Activated naive CD4-positive, alpha-beta T cell treated with anti-CD3 and anti-CD28 coated beads, Interleukin-2, amount 50 U/mL, for 24 hours (primary cell): ENCODE measurements at regions not wholly inside any gene's neighbourhood (a gene's known extent, or its start where the extent isn't known, plus 50 kb on each side); places are given as distances from the start of the nearest gene placed in this dataset.
"Not testable (repeated sequence)": the region's sequence is repeated elsewhere in the genome, so short reads cannot be mapped to it uniquely, and the experiment has no call there.

Experiments
- H3K27ac Mint-ChIP-seq: one replicate; pipeline ENCODE4 v1.8.0; 2021; ENCODE audit warnings: mild to moderate bottlenecking, mixed read lengths
- H3K27me3 Mint-ChIP-seq: one replicate; pipeline ENCODE4 v1.8.0; 2021; ENCODE audit warnings: mixed read lengths
- H3K36me3 Mint-ChIP-seq: one replicate; pipeline ENCODE4 v1.8.0; 2021; ENCODE audit warnings: mixed read lengths
- H3K4me1 Mint-ChIP-seq: one replicate; pipeline ENCODE4 v1.8.0; 2021; ENCODE audit warnings: mixed read lengths
- H3K4me3 Mint-ChIP-seq: one replicate; pipeline ENCODE4 v1.8.0; 2021; ENCODE audit warnings: mild to moderate bottlenecking, mixed read lengths
- H3K9me3 Mint-ChIP-seq: one replicate; pipeline ENCODE4 v1.8.0; 2021; ENCODE audit warnings: mixed read lengths

DNA sequence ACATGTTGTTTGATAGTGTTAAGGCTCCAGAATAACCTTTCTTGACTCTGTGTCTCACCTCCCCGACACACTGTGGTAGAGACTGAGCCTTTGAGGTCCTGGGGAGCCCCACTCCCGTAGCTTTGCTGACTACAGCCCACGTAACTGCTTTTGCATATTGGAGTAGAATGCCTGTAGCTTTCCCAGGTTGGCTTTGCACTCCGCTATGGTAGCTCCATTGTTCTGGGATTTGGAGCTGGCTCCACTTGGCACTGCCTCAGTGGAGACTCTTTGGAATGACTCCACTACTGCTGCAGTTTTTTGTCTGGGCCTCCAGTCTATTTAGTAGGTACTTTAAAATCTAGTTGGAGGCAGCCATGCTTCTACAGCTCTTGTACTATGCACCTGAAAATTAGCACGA, 56.2 kb upstream of the ANXA1 start:
- Mint-ChIP-seq H3K4me3 (no peak overlapping the region), H3K9me3 (no peaks in the 10 kb centered on the region), H3K4me1 (peaks cover 5% of the 10 kb centered on the region), H3K27me3 (no peaks in the 10 kb centered on the region), H3K27ac (no peak overlapping the region), H3K36me3 (no peaks in the 10 kb centered on the region)

DNA sequence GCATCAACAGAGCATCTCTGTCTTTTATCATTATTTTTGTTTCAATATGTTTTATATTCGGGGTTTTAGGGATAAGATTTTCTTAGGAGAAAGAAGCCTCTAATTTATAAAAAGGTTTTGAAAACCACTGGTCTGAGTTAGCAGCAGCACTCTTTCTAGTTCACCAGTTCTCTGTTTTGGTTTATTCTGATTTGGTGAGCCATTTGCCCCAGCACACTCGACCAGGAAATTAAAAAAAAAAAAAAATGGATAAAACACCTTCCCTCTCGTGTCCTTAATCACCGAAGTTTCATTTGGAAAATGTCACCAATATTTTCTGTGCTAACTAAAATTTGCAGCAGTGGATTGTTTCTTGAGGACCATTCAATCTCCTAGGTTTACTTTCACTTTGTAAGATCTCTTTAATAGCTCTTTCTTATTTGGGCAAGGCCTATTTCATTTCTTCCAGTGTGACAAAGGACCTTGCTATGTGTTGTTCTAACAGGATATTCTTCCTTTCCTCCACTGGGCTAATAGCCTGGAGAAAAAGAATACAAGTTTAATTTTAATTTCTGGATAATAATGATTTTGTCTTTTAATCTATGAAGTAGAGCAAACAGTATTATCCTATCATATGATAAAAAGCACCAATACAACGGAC, 57.8 kb upstream of the ANXA1 start:
- Mint-ChIP-seq H3K36me3 (no peaks in the 10 kb centered on the region), H3K4me1 (peaks cover 5% of the 10 kb centered on the region), H3K9me3 (no peaks in the 10 kb centered on the region), H3K27ac (no peak overlapping the region), H3K27me3 (no peaks in the 10 kb centered on the region), H3K4me3 (peak overlapping the region; percentile 47)

DNA sequence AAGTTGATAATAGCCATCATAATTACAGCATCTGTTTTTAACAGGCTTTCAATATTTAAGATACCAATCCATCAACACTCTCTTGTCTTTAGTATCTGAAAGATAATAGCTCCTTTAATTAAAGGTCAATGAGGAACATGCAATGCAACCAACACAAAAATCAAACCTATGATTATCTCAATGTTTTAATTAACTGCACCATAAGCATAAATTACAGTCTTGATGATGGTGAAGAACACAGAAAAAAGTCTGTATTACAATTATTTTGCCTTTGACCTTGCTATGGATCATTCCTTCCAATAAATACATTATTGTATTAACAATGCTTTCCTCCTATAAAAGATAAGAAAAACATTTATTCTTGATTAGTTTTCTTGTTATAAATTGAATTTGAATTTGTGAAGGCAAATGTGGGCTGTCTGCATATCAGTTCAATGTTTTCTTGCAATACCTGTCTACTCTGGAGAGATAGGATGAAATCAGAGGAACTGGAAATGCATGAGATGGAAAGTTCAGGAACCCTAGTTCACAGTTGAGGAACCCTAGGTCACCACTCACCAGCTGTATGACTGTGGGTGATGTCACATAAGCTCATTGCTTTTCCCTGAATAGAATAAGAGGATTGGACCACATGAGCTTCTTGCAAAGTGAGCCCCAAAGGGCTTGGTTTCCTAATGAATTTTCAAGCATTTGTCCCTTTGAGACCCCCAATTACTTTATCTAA, 58.5 kb upstream of the ANXA1 start:
- Mint-ChIP-seq H3K27ac (no peak overlapping the region), H3K4me3 (no peak overlapping the region), H3K36me3 (no peaks in the 10 kb centered on the region), H3K27me3 (peaks cover under 1% of the 10 kb centered on the region), H3K9me3 (no peaks in the 10 kb centered on the region), H3K4me1 (peaks cover 5% of the 10 kb centered on the region)

DNA sequence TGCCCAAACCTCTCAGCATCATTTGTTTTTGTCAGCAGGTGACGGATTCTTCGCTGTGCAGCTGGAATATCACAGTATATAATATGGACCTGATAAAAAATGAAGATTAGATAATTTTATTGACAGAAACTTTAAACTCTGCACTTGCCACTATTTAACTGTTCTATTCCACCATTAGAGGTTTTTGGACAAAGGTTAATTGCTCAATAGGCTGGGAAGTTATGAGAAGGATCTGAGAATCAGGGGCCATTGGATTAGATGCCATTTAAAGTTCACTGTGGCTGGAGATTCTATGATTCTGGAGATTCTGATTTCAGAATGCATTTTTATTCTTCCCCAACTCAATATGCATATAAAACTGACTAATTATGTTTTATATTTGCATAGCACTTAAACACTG, 59.8 kb upstream of the ANXA1 start:
- peaks cover 1% of the 10 kb centered on the region for H3K27me3 Mint-ChIP-seq
- no peak overlapping the region for H3K27ac Mint-ChIP-seq
- H3K9me3 Mint-ChIP-seq = no peaks in the 10 kb centered on the region
- no peak overlapping the region for H3K4me3 Mint-ChIP-seq
- H3K36me3 Mint-ChIP-seq = no peaks in the 10 kb centered on the region
- peaks cover 5% of the 10 kb centered on the region for H3K4me1 Mint-ChIP-seq

DNA sequence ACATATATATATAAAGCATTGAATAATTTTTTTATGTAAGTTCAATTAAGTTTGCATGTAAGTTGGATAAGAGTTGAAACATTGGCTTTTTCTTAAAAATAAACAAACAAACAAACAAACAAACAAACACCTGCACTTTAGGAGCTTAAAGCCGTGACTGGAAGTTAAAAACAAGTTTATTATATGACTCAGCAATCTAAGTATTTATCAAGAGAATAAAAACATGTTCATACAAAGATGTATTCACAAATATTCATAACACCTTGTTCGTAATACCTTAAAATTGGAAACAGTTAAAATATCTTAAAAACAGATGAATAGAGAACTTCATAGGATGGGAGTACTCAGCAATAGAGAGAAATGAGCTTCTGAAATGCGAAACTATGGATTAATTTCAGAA, 61.5 kb upstream of the ANXA1 start:
- H3K27me3 Mint-ChIP-seq = peaks cover 1% of the 10 kb centered on the region
- H3K4me3 Mint-ChIP-seq = no peak overlapping the region
- no peak overlapping the region for H3K27ac Mint-ChIP-seq
- H3K36me3 Mint-ChIP-seq = no peaks in the 10 kb centered on the region
- H3K9me3 Mint-ChIP-seq = no peaks in the 10 kb centered on the region
- H3K4me1 Mint-ChIP-seq = peaks cover 5% of the 10 kb centered on the region

DNA sequence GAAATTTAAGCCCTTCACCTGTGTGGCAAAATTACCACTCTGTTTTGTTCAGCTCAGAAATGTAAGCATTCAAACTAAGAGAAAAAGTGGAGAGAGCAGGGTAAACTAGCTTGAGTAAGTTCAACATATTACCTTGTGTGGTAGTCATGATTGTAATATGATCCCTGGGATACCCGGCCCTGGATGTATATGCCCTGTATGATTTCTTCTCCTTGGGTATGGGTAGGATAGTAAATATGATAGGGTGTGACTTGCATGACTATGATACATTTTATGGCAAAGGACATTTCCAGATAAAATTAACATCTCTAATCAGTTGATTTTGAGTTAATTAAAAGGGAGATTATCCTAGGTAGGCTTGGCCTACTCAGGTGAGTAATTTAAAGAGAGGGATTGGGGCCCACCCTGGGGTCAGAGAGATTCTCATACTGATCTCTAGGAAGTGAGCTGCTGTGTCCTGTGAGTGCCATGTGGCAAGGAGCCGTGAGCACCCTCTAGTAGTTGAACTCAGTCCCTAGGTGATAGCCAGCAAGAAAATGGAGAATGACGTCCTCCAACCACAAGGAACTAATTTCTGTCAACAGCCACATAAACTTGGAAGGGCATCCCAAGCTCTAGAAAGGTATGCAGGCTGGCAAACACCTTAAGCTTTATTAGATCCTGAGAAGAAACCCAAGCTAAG, 62.2 kb upstream of the ANXA1 start:
- Mint-ChIP-seq H3K9me3 (no peaks in the 10 kb centered on the region), H3K4me3 (no peak overlapping the region), H3K27ac (no peak overlapping the region), H3K4me1 (peaks cover 5% of the 10 kb centered on the region), H3K36me3 (no peaks in the 10 kb centered on the region), H3K27me3 (peaks cover 3% of the 10 kb centered on the region)

DNA sequence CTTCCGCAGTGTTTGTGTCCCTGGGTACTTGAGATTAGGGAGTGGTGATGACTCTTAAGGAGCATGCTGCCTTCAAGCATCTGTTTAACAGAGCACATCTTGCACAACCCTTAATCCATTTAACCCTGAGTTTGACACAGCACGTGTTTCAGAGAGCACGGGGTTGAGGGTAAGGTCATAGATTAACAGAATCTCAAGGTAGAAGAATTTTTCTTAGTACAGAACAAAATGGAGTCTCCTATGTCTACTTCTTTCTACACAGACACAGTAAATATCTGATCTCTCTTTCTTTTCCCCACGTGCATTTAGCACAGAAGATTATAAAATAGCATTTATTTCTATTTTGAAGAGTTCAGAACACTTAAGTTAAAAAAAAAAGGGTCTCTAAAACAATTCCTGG, 63.8 kb upstream of the ANXA1 start:
- H3K27me3 Mint-ChIP-seq, H3K4me3 Mint-ChIP-seq, H3K4me1 Mint-ChIP-seq, H3K27ac Mint-ChIP-seq, H3K9me3 Mint-ChIP-seq, H3K36me3 Mint-ChIP-seq: not testable (repeated sequence)

DNA sequence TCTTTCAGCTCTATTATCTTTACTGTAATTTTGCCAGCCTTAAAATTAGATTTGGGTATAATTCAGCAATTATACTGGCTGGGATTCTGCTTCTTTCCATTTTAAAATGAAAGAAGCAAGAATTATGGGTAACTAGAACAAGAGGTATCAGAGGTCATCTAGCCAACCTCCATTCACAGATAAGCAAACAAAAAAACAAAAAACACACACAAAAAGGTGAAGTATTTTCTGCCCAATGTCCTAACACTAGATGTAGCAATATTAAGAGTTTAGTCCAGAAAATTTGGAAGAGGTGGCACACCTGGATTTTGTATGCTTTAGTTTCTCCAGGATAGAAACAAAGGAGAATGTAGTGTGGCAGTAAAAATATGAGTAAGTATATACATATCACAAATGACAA, 68.1 kb upstream of the ANXA1 start:
- Mint-ChIP-seq H3K27me3 (peaks cover 3% of the 10 kb centered on the region), H3K4me1 (no peaks in the 10 kb centered on the region), H3K27ac (no peak overlapping the region), H3K4me3 (no peak overlapping the region), H3K9me3 (no peaks in the 10 kb centered on the region), H3K36me3 (no peaks in the 10 kb centered on the region)

DNA sequence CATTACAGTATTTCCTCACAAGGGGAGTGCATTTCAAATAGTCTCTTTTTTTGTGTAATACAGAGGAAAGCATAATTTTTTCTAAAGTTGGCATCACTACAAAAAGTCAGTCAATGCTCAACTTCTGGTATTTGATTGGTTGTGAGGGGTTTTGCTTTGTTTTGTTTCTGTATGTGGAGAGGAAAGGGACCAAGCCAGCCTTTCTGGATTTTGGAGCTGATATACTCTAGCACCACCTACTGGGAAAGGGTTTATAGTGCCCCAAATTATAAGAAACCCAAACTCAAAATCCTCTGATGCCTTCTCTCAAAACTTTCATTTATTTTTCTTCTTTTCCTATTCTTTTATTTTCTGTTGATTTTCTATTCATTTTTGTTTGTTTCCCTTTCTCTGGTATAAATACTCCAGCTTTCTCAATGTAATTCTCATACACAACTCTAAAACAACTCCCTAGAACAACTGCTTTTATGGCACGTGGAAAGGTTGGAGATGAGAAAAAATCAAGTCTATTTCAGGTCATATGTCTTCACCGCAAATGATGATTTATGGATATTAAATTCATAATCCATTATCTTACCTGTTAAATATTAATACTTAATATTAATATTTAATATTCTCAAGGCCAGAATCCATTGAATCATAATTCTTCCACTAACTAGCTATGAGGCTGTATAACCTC, 69.5 kb upstream of the ANXA1 start:
- Mint-ChIP-seq H3K4me3 (no peak overlapping the region), H3K36me3 (no peaks in the 10 kb centered on the region), H3K9me3 (no peaks in the 10 kb centered on the region), H3K27me3 (peaks cover 5% of the 10 kb centered on the region), H3K4me1 (no peaks in the 10 kb centered on the region), H3K27ac (no peak overlapping the region)

DNA sequence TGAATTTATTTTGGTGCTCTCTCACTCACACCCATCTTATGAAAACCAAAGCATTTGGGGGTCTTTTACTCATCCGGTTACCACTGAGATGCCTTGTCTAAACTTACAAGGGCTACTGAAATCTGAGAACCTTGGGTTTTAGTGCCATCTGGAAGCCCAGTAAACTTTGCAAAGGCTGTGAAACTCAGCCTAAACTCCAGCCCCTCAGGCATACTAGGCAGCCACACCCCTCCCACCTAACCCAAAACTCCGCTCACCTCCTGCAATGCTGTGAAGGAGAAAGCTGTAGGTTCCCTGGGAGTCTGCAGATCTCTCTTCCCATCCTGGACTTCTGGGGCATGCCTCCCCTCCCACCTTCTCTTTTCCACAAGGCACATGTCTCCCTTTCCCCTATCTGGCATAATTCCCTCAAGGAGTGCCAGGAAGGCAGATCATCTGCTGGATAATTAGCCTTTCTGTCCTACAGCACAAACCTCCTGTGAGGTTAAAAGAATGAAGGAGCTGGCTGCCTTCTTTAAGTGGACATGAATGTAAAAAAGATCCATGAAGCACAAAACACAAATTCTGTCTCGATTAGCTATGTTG, 71.5 kb upstream of the ANXA1 start:
- H3K4me3 Mint-ChIP-seq = no peak overlapping the region
- H3K27me3 Mint-ChIP-seq = peaks cover 5% of the 10 kb centered on the region
- H3K36me3 Mint-ChIP-seq = no peaks in the 10 kb centered on the region
- H3K4me1 Mint-ChIP-seq = no peaks in the 10 kb centered on the region
- H3K9me3 Mint-ChIP-seq = no peaks in the 10 kb centered on the region
- H3K27ac Mint-ChIP-seq = no peak overlapping the region

DNA sequence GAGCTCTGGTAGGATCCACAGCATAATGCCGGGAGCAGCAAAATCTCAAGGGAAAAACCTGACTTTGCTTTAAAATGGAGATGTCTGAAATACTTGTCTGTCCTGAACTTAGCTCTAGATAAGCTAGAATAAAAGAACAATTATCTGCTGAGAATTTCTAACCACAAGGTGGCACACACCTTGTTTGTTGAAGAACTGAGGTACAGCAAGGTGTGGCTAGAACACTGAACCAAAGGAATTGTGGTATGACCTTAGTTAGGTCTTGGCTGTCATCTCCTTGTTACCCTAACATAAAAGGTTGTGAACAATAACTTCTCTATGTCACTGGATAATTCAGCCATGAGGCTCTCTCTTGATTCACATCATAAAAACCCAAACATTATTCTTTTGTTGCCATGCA, 72.3 kb upstream of the ANXA1 start:
- no peak overlapping the region for H3K27ac Mint-ChIP-seq
- H3K4me1 Mint-ChIP-seq = no peaks in the 10 kb centered on the region
- no peak overlapping the region for H3K4me3 Mint-ChIP-seq
- H3K36me3 Mint-ChIP-seq = no peaks in the 10 kb centered on the region
- H3K9me3 Mint-ChIP-seq = no peaks in the 10 kb centered on the region
- H3K27me3 Mint-ChIP-seq = peaks cover 3% of the 10 kb centered on the region

DNA sequence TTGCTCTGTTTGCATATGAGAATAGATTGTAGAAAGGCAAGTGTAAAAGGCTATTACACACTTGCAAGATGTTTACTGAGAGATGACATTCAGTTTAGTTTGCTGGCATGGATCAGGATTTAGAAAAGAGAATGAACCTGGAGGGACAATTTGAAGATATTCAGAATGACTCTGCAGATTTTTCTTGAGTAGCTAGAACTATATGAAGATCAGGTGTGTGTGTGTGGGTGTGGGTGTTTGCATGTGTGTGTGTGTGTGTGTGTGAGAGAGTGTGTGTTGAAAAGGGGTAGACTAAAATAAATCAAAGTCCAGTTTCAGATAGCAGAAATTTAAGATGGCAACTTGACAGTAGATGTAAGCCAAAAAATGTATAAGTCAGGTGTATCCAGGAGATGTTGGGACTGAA, 74.0 kb upstream of the ANXA1 start:
- Mint-ChIP-seq H3K4me1 (no peaks in the 10 kb centered on the region), H3K36me3 (no peaks in the 10 kb centered on the region), H3K27me3 (peaks cover 6% of the 10 kb centered on the region), H3K27ac (no peak overlapping the region), H3K4me3 (no peak overlapping the region), H3K9me3 (no peaks in the 10 kb centered on the region)

DNA sequence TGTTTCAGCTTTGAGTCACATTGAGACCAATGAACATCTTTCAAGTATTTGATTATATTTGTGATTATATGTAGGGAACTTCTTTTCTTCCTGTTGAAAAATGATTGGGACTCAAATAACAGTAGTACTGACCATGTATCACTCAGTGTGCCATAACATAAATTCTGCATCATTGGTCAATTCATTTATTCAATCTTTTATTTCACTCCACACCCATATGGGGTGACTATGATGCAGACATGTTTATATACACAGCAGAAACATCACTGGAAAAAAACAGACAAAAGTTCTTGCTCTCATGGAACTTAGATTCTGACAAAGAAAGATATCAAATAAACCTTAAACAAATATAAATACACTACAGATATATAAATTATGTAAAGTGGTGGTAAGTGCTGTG, 74.7 kb upstream of the ANXA1 start:
- Mint-ChIP-seq H3K4me3 (no peak overlapping the region), H3K36me3 (no peaks in the 10 kb centered on the region), H3K4me1 (no peaks in the 10 kb centered on the region), H3K27ac (no peak overlapping the region), H3K9me3 (no peaks in the 10 kb centered on the region), H3K27me3 (peaks cover 6% of the 10 kb centered on the region)

DNA sequence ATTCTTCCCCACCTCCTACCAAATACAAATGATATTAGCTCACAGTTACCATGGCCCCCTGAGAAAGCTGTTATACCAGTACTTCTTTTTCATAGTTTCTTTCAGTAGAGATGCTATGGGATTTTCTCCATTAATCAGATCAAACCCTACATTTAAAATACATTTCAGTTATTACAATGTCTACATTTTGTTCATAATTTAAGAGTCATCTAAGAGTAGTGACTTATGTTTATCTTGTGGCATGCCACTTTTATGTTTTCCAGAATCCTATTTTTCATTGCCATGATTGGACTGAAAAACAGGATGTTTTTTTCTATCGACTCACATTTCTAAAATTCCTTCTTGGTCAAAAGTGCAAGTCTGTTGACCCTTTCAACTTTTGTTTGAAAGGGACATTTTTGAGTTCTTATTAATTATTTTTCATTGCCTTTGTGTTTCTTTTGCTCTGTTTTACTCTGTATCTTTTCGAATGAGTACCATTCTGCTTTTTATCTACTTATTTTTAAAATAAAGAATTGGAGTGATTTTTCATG, 77.4 kb upstream of the ANXA1 start:
- Mint-ChIP-seq H3K4me3 (no peak overlapping the region), H3K9me3 (no peaks in the 10 kb centered on the region), H3K36me3 (no peaks in the 10 kb centered on the region), H3K27me3 (peaks cover 13% of the 10 kb centered on the region), H3K27ac (no peak overlapping the region), H3K4me1 (no peaks in the 10 kb centered on the region)

DNA sequence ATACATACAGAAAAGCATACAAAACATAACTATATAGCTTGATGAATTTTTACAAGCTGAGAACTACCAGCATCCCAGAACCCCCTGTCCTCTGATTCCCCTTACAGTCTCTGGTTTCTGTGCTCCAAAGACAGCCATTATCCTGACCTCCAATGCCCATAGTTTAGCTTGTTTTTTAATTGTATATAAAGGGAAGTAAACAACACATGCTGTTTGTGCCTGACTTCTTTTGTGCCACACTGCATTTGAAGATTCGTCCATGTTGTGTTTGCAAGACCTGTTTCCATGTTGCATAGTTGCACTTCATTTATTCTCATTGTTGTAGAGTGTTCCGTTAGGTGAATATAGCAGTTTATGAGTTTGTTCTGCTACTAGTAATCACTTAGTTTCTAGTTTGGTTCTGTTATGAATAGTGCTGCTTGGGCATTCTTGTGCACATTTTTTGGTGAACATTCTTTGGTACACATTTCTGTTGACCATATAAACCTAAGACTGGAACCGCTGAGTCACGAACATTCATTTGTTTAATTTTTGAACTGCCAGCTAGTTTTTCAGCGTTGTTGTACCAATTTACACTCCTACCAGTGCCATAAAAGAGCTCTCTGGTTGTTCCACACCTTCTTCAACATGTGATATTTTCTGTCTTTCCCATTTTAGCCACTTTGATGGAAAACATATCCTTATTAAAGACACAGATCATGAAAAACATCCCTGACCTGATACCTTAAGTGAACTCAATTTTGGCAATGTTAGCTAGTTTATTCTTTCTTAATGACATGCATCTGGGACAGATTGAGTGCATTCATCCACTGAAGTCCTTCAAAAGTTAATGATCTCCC, 78.1 kb upstream of the ANXA1 start:
- Mint-ChIP-seq H3K4me3 (no peak overlapping the region), H3K4me1 (no peaks in the 10 kb centered on the region), H3K36me3 (no peaks in the 10 kb centered on the region), H3K27ac (no peak overlapping the region), H3K9me3 (no peaks in the 10 kb centered on the region), H3K27me3 (peaks cover 15% of the 10 kb centered on the region)
